ENCODE measurements at regions not wholly inside any gene's neighbourhood (a gene's known extent, or its start where the extent isn't known, plus 50 kb on each side); places are given as distances from the start of the nearest gene placed in this dataset.

DNA sequence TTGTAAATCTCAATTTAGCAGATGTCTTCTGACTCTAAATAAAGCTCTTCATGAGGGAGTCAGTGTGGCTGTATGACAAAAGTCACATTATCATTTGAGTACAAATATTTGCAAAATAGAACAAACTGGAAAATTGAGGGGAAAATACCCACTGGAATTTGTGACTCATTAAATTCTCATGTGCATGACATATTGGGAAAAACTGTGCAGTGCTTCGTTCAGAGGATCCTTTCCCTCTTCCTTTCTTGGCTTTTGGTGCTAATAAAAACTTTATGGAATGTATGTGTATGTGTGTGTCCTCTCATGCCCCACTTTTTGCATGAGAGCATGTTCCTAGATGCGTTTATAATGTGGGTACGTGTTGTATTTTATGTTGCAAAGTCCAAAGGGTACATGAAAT is 267.8 kb downstream of the KTN1 start:
- ATAC-seq (ENCODE audit: low read depth) (peak; percentile 61), DNase-seq (ENCODE audit: low spot score) (no peak)
- no peaks in the 10 kb centered on the region for H3K9me3 ChIP-seq (ENCODE audit: severe bottlenecking)
- no peak overlapping the region for H3K27ac ChIP-seq (ENCODE audit: poor library complexity, severe bottlenecking)
- H3K4me3 ChIP-seq (ENCODE audit: severe bottlenecking): no peak overlapping the region
- no peaks in the 10 kb centered on the region for H3K27me3 ChIP-seq (ENCODE audit: insufficient read depth, poor library complexity, severe bottlenecking)
- TF ChIP-seq, protein P1, sequence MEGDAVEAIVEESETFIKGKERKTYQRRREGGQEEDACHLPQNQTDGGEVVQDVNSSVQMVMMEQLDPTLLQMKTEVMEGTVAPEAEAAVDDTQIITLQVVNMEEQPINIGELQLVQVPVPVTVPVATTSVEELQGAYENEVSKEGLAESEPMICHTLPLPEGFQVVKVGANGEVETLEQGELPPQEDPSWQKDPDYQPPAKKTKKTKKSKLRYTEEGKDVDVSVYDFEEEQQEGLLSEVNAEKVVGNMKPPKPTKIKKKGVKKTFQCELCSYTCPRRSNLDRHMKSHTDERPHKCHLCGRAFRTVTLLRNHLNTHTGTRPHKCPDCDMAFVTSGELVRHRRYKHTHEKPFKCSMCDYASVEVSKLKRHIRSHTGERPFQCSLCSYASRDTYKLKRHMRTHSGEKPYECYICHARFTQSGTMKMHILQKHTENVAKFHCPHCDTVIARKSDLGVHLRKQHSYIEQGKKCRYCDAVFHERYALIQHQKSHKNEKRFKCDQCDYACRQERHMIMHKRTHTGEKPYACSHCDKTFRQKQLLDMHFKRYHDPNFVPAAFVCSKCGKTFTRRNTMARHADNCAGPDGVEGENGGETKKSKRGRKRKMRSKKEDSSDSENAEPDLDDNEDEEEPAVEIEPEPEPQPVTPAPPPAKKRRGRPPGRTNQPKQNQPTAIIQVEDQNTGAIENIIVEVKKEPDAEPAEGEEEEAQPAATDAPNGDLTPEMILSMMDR (IDR thresholded peaks at IDR 0.05; ENCODE audit: poor library complexity, severe bottlenecking): no peak
- peaks cover 8% of the 10 kb centered on the region for H3K4me1 ChIP-seq (ENCODE audit: insufficient read depth, poor library complexity, severe bottlenecking)
- H3K36me3 ChIP-seq (ENCODE audit: low read depth): no peaks in the 10 kb centered on the region

DNA sequence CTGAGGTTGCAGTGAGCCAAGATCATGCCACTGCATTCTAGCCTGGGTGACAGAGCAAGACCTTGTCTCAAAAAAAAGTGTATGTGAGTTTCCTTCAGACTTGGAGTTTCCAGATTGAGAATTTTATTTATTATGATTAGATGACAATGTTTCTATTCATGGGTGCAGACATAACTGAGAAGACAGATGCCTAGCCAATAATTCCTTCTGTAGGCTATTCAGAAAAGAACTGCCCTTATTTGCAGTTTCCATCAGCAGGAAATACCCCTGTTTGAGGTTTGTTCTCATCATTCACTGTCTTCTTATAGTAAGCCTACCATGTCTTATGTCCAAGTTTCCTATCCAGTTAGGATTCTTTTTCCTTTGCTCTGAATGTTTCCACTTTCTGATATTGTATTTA is 269.0 kb downstream of the KTN1 start:
- Histone ChIP-seq H3K4me1 (ENCODE audit: insufficient read depth, poor library complexity, severe bottlenecking) (peaks cover 8% of the 10 kb centered on the region), H3K36me3 (ENCODE audit: low read depth) (no peaks in the 10 kb centered on the region), H3K27ac (ENCODE audit: poor library complexity, severe bottlenecking) (no peak overlapping the region), H3K4me3 (ENCODE audit: severe bottlenecking) (no peak overlapping the region), H3K9me3 (ENCODE audit: severe bottlenecking) (no peaks in the 10 kb centered on the region), H3K27me3 (ENCODE audit: insufficient read depth, poor library complexity, severe bottlenecking) (no peaks in the 10 kb centered on the region)
- ATAC-seq (ENCODE audit: low read depth) (no peak), DNase-seq (ENCODE audit: low spot score) (no peak)
- TF ChIP-seq, protein P1 (IDR thresholded peaks at IDR 0.05; ENCODE audit: poor library complexity, severe bottlenecking): no peak

DNA sequence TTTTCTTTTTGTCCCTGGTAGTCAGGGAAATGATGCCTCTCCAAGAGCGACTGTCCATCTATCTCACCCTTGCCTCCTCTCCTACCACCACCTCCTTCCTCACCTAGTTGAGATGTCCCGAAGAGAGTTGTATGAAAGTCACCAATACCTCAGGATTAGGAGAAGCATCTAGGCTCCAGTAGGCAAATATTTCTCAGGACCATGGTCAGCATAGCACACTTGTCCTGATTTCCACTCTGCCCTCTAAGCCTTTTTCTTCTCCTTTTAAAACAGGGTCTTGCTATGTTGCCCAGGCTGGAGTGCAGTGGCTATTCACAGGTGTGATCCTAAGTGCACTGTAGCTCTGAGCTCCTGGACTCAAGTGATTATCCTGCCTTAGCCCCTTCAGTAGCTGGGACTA is 268.4 kb upstream of the PELI2 start:
- Histone ChIP-seq H3K36me3 (ENCODE audit: low read depth) (no peaks in the 10 kb centered on the region), H3K27ac (ENCODE audit: poor library complexity, severe bottlenecking) (no peak overlapping the region), H3K4me3 (ENCODE audit: severe bottlenecking) (no peak overlapping the region), H3K27me3 (ENCODE audit: insufficient read depth, poor library complexity, severe bottlenecking) (no peaks in the 10 kb centered on the region), H3K9me3 (ENCODE audit: severe bottlenecking) (no peaks in the 10 kb centered on the region), H3K4me1 (ENCODE audit: insufficient read depth, poor library complexity, severe bottlenecking) (peaks cover 8% of the 10 kb centered on the region)
- TF ChIP-seq, protein P1 (IDR thresholded peaks at IDR 0.05; ENCODE audit: poor library complexity, severe bottlenecking): no peak
- DNase-seq (ENCODE audit: low spot score): no peak
- ATAC-seq (ENCODE audit: low read depth): no peak

DNA sequence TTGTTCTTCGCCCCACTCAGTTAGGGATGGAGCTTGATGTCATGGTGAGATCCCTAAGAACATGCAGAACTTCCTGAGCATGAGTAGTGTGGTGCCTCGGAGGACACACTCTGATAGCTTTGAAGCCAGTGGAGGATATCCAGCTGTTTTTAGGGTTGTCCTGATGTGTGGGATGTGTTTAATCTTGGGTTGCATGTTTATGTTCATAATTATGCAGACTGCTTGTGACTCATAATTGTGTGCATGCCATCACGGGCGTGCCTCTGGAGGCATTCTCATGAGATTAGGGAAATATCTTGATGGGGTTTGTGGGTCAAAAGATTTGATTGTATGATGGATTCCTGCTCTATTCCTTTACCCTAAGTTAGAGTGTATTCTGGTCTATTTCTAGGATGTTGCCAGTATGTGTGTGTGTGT is 267.4 kb upstream of the PELI2 start:
- Histone ChIP-seq H3K4me1 (ENCODE audit: insufficient read depth, poor library complexity, severe bottlenecking) (peaks cover 8% of the 10 kb centered on the region), H3K27ac (ENCODE audit: poor library complexity, severe bottlenecking) (no peak overlapping the region), H3K27me3 (ENCODE audit: insufficient read depth, poor library complexity, severe bottlenecking) (no peaks in the 10 kb centered on the region), H3K36me3 (ENCODE audit: low read depth) (no peaks in the 10 kb centered on the region), H3K9me3 (ENCODE audit: severe bottlenecking) (no peaks in the 10 kb centered on the region), H3K4me3 (ENCODE audit: severe bottlenecking) (no peak overlapping the region)
- TF ChIP-seq, protein P1 (IDR thresholded peaks at IDR 0.05; ENCODE audit: poor library complexity, severe bottlenecking): no peak
- no peak for DNase-seq (ENCODE audit: low spot score)
- ATAC-seq (ENCODE audit: low read depth): peak; percentile 80

DNA sequence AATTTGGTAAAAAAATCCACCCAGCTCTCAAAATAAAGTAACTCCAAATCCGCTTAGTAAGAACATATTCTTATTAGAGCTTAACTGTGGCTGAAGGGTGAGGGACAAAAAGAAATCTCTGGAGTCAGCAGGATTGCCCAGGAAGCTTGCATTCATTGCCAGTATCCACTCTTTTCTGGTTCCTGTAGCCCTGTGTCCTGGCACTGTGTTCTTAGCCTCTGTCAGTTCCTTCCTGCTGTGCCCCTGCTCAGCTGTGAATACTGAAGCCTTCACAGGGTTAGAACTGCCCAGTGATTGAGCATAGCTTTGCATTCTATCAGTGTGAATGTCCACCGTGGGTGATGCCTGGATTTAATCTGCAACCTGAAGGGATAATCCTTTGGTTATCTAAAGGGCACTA is 266.9 kb upstream of the PELI2 start:
- ATAC-seq (ENCODE audit: low read depth): no peak
- TF ChIP-seq, protein P1 (IDR thresholded peaks at IDR 0.05; ENCODE audit: poor library complexity, severe bottlenecking): no peak

More for the DNA sequence above, 266.9 kb upstream of the PELI2 start:
- no peak for DNase-seq (ENCODE audit: low spot score)
- Histone ChIP-seq H3K4me1 (ENCODE audit: insufficient read depth, poor library complexity, severe bottlenecking) (peaks cover 8% of the 10 kb centered on the region), H3K27me3 (ENCODE audit: insufficient read depth, poor library complexity, severe bottlenecking) (no peaks in the 10 kb centered on the region), H3K36me3 (ENCODE audit: low read depth) (no peaks in the 10 kb centered on the region), H3K9me3 (ENCODE audit: severe bottlenecking) (no peaks in the 10 kb centered on the region), H3K4me3 (ENCODE audit: severe bottlenecking) (no peak overlapping the region), H3K27ac (ENCODE audit: poor library complexity, severe bottlenecking) (no peak overlapping the region)

Data from RWPE2 (cell line).